T-helper 2 cell (primary cell): ENCODE measurements at regions not wholly inside any gene's neighbourhood (a gene's known extent, or its start where the extent isn't known, plus 50 kb on each side); places are given as distances from the start of the nearest gene placed in this dataset.
"Not testable (repeated sequence)": the region's sequence is repeated elsewhere in the genome, so short reads cannot be mapped to it uniquely, and the experiment has no call there.

Experiments
- DNase-seq, 5 experiments: peaks; one replicate each; pipeline versions ENCODE4 v3.0.0 to v3.0.0-alpha.2; 2012 to 2022

DNA sequence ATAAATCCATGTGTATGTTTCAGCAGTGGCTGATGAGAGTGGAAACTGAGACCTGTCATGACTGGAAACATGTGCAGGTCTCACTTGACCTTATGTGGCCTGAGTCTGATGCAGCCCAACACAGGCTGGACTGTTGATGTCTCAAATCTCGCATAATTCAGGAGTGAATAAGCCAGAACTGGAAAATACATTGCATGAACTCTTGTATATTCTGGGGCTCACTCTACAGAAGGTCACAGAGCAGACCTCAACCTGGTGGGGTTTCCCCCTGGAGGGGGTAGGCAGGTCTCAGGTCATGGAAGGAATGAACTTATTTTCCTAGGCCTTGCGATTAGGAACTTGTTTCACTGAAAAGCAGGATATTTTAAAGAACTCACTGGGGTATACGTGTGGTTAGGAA lies 146.3 kb upstream of the THUMPD2 start:
- DNase-seq = no peak

DNA sequence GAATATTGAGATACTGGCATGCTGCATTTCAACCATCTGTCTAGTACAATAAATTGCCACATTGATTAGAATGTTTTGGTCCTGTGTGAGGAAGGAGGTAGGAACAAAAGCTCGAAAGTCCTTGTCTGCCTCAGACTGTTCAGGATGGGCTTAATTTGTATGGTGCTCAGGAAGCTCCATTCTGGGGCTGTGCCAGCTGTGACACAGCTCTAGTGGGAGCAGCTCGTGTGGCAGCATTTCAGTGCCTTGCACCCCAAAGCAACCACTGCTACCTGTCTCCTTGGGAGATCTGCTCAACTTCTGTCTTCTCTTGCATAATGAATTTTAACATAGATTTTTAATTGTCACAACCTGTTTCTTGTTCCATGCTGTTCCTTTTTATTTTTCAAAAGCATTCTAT lies 144.4 kb upstream of the THUMPD2 start:
- DNase-seq = no peak

- DNase-seq = no peak
Measured at GRCh38 chr2:39922679-39923405, 143.8 kb upstream of the THUMPD2 start.

DNA sequence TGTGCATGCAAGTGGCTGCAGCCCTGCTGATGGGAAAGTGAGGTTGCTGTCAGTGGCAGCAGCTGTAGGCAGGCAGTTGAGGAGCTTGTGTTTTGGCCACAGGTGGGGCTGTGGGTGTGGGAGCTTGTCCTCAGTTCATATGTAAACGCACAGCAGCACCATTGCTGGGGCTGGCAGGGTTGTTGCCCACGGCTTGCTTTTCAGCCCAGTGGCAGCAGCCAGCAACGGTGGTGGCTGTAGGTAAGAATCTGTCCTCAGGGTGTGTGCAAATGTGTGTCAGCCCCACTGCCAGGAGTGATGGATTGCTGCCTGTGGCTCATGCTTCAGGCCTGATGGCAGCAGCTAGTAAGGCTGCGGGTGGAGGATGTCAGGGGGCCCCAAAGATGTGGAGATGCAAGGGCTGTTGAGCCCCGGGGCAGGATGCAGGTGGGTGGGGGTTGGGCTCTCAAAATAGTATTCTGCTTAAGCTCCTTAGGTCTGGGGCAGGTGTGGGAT lies 141.3 kb upstream of the THUMPD2 start:
- DNase-seq = peak in 1 of 5 experiments; percentile 82

GRCh38 chr2:39919511-39920306 lies 140.7 kb upstream of the THUMPD2 start:
- DNase-seq = peak in 1 of 5 experiments; percentile 93

DNA sequence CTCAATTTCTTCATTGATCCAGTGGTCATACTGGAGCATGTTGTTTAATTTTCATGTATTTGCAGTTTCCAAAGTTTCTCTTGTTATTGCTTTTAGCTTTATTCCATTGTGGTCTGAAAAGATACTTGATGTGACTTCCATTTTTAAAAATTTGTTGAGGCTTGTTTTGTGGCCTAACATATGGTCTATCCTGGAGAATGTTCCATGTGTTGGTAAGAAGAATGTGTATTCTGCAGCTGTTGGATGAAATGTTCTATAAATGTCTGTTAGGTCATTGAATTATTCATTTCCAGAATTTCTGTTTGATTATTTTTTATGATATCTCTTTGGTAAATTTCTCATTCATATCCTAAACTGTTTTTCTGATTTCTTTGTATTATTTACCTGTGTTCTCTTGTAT lies 139.8 kb upstream of the THUMPD2 start:
- peak in 1 of 5 experiments; percentile 14 for DNase-seq

DNA sequence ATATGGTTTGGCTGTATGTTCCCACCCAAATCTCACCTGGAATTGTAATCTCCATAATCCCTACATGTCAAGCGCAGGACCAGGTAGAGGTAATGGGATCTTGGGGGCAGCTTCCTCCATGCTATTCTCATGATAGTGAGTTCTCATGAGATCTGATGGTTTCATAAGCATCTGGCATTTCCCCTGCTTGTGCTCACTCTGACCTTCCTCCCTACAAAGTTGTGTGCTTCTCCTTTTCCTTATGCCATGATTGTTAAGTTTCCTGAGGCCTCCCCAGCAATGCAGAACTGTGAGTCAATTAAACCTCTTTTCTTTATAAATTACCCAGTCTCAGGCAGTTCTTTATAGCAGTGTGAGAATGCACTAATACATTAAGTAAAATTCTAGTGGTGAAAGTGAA lies 138.3 kb upstream of the THUMPD2 start:
- not testable (repeated sequence) for DNase-seq

- no peak for DNase-seq
Measured at GRCh38 chr2:39914949-39915348, 135.9 kb upstream of the THUMPD2 start.

DNA sequence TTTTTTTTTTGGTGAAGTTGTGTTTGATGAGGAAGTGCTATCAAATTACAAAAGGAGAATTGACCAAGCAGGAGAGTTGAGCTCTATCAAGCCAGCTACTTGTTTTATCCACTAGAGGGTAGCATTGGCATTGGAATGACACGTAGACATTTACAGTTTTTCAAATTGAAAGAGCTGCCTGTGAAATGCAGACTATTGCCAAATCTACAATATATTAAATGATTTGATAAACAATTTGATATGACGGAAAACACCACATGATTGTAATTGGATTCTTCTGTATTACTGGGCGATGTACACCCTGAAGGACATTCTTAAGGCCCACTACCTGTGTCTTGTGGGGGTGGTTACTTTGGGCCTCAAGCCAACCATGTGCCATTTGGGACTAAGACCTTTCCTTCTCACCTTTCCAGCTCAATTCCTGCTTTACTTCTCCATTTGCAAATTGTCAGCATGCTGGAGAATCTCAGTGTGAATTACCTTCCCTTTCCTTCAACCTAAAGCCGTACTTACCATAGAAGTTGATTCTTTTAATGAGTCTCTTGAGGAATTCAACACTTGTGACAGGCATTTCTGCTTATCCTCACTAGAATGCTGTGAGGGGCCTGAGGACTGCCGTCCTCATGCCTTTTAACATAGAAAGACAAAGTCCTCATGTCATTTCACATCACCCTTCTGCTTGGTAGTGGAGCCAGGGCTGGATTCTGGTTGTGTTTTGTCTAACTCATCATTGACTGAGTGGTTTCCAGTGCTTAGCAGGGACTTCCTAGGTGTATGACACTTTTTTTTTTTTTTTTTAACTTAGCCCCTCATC lies 134.8 kb upstream of the THUMPD2 start:
- peak in 1 of 5 experiments; percentile 68 for DNase-seq

- DNase-seq = no peak
Measured at GRCh38 chr2:39902103-39902502, 123.0 kb upstream of the THUMPD2 start.

GRCh38 chr2:39898934-39899333 lies 119.9 kb upstream of the THUMPD2 start:
- DNase-seq = no peak

- no peak for DNase-seq
Measured at GRCh38 chr2:39897273-39897672, 118.2 kb upstream of the THUMPD2 start.

DNA sequence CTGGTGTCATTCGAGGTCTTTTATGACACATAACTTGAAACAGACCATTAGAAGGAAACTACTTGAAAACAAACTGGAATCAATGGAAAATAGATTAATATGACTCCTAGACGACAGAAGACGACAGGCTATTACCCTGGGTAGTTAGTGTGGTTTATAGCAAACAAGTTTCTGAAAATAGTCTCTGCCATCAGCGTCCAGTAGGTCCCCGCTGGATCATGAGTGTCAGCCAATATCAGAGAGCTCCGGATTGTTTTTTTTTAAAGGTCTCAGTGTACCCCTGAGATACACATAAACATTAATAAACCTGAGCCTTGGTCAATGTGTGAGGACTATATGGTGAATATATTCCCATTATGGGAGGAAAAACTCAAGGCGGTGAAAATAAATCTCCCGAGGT lies 115.0 kb upstream of the THUMPD2 start:
- no peak for DNase-seq

- DNase-seq = no peak
Measured at GRCh38 chr2:39893616-39894015, 114.6 kb upstream of the THUMPD2 start.

DNA sequence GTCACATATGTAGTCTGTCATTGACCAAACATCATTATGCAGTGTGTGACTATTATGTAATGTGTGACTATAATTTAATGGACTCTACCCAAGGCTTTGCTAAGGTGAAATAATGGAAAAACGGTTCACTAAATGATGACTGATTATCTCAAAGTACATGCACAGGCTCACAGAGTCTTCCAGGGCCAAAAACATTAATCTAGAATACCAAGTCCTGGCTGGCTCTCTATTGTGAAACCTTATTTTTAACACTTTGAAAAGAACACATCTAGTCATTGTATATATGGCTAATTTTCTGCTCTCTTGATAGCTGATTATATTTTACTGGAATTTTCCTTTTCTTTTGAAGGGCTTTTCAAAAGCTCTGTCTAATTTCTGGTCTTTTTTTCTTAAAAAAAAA lies 102.9 kb upstream of the THUMPD2 start:
- DNase-seq = no peak

GRCh38 chr2:39881494-39881893 lies 102.4 kb upstream of the THUMPD2 start:
- no peak for DNase-seq

- not testable (repeated sequence) for DNase-seq
Measured at GRCh38 chr2:39879001-39879400, 99.9 kb upstream of the THUMPD2 start.

DNA sequence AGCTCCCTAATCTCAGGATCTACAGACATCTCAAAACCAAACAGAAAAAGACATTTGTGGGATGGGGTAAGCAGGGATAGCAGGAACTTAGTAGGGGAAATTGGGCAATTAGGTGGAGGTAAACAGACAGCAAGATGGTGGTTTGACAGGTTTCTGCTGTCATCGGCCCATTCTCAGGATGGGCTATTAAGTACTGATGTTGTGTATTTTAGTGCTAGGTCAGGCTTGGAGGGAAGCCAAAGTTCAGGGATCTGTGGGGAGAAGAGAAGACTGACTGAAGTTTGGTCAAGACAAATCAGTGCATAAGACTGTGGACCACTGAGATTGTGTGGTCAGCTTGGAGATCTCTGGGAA lies 96.8 kb upstream of the THUMPD2 start:
- no peak for DNase-seq

DNA sequence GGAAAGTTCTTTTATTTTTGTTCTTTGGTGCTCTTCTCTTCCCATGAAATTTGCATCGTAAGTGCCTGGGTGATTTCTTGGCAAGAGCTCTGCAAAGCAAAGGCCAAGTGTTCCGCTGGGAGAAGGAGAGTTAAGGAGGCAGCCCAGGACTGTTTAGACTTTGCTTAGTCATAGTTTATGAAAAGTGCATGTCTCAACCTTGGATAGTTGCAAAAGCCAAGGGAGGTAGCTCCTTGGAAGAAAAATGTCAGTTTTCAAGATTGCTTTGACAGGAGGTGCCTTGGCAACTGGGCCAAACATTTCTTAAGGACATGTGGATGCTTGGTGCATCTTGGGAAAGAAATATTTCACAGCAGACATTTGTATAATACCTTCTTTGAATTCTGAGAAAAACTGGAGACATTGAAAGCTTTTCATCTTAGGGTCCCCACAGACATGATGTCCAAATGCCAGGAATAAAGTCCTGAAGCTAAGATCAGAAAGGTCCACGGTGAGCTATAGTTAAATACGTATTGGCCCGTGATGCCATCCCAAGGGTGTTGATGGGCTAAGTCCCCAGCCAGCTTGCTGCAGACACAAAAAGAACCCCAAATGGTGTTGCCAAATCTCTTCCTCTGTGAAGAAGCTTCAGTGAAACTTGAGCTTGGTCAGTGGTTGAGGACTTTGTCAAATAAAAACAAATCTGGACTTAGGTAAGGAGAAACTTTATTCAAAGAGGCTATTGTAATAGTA lies 96.3 kb upstream of the THUMPD2 start:
- DNase-seq = no peak

- no peak for DNase-seq
Measured at GRCh38 chr2:39874236-39874635, 95.2 kb upstream of the THUMPD2 start.

DNA sequence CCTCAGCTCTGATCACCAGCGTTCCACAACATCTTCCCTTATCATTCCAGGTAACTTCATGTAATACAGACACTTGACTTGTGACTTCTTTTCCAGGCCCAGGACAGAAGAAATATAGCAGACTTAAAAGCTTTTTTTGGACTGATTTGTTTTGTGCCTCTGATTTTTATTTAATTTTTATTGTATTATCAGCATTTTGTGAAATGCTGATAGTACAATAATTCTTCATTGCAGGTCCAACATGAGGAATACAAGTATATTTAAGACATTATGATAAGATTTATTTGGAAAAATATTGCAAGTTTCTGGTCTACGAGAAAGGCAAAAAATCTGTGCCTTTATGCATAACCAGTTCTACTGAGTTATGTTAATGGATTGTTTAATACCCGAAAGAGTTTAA lies 94.5 kb upstream of the THUMPD2 start:
- no peak for DNase-seq

GRCh38 chr2:39872748-39873147 lies 93.7 kb upstream of the THUMPD2 start:
- DNase-seq = no peak
